Stimulated activated CD4-positive, alpha-beta T cell treated with anti-CD3 and anti-CD28 coated beads, Interleukin-4, amount 100 ng/mL, for 48 hours (primary cell): ENCODE measurements at regions not wholly inside any gene's neighbourhood (a gene's known extent, or its start where the extent isn't known, plus 50 kb on each side); places are given as distances from the start of the nearest gene placed in this dataset.

Experiments
- DNase-seq, 2 donors: peaks; one replicate each; pipeline ENCODE4 v3.0.0-alpha.2; 2020; ENCODE audit warnings: low read depth in 2 of 2

- no peak for DNase-seq
These were observed 114.3 kb upstream of the ZNF438 start for GRCh38 chr10:31145986-31146385.

DNA sequence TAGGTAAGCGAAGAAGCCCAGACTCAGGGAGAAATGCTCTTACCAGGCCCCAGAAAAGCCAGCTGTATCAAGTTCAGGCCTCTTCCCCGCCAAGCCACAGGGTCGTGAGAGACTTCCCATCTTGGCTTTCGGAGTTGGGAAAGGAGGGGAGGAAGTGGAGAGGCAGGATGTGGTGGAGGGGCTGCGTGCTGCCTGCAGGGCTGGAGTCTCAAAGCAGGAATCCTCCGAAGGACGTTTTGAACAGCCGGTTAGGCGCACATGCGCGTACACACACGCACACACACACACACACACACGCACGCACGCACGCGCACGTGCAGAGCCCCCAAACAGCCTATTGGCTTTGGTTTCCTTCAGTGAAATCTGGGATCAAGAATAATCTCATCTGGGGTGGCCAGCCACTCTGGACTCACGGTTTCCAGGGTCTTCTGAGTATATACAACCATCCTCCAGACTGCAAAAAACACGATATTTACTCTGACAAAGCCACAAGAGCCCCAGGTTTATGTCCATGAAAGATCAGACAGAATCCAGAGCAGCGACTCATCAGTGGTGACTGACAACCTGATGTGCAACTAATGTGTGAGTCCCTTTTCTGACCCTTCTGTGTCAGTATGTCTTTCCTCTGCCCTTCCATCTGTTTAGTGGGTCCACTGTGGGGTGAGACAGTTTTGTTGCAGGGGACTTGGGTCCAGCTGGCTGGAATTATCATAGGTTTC is 115.0 kb upstream of the ZNF438 start:
- DNase-seq: no peak

- no peak for DNase-seq
These were observed 115.5 kb upstream of the ZNF438 start for GRCh38 chr10:31147210-31147608.

DNA sequence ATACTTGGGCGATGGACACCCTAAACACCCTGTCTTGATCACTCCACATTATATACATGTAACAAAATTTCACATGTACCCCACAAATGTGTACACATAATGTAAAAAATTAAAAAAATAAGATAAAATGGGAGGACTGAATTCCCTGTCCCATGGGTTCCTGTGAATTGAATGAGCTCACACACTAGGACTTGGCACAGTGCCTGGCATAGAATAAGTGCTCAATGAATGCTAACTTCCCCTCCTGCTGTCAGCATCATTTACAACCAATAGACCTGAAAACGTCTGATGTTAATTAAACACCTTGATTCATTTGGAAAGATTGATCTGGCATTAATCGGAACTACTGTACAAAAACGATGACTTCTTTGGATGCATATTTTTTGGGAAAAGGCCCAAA is 117.3 kb upstream of the ZNF438 start:
- DNase-seq: no peak

DNA sequence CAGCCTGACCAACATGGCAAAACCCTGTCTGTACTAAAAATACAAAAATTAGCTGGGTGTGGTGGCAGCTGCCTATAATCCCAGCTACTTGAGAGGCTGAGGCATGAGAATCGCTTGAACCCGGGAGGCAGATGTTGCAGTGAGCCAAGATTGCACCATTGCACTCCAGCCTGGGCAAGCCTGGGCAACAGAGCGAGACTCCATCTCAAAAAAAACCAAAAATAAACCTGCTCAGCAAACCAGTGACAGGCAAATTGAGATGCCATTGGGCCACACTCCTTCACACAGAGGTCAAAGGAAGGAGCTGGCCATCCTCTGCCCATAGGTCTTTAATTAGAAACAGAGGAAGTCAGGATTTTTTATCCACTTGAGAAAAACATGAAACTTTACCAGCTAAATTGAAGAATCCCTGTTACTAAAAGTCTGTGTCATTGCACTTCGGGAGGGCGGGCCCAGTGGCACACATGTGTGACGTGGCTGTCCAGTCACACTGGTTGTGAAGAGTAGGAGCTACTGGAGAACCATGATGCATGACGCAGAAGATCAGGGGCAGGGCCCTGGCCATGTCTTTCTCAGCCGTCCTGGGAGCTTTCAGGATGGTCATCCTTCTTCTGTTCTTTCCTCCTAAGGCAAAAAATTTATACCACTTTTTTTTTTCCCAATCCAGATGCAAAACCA is 118.3 kb upstream of the ZNF438 start:
- no peak for DNase-seq

DNA sequence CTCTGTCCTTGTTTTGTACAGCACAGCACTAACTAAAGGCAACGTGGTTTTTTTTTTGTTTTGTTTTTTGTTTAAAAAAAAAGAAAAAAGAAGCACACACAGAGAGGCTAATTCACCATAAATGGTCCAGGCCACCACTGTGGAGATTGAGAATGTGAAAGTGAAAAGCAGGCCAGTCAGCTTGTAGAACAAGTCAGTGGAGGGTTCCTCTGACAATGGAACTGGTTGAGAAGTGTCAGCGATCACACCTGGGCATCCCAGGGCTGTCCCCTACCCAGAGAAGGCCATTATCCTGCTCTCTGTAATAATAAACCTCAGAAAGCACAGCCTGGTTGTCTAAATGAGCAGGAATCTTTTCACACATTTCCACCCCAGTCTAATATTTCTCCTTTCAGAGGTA is 119.6 kb upstream of the ZNF438 start:
- no peak for DNase-seq

- DNase-seq: no peak
These were observed 120.9 kb upstream of the ZNF438 start for GRCh38 chr10:31152421-31153135.

GRCh38 chr10:31153161-31153560 is 121.5 kb upstream of the ZNF438 start:
- DNase-seq: no peak

GRCh38 chr10:31153692-31154091 is 122.0 kb upstream of the ZNF438 start:
- DNase-seq: no peak

GRCh38 chr10:31154996-31155395 is 123.3 kb upstream of the ZNF438 start:
- DNase-seq: no peak

- no peak for DNase-seq
These were observed 125.7 kb upstream of the ZNF438 start for GRCh38 chr10:31157123-31158010.

GRCh38 chr10:31158011-31158658 is 126.5 kb upstream of the ZNF438 start:
- no peak for DNase-seq

GRCh38 chr10:31166606-31167005 is 134.9 kb upstream of the ZNF438 start:
- DNase-seq: no peak

DNA sequence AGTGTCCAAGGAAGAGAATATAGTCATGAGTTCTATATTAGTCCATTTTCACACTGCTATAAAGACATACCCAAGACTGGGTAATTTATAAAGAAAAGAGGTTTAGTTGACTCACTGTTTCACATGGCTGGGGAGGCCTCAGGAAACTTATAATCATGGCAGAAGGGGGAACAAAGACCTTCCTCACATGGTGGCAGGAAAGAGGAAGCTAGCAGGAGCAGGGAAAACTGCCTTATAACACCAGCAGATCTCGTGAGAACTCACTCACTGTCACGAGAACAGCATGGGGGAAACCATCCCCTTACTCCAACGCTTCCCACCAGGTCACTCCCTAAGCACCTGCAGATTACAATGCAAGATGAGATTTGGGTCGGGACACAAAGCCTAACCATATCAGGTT is 139.0 kb upstream of the ZNF438 start:
- no peak for DNase-seq

DNA sequence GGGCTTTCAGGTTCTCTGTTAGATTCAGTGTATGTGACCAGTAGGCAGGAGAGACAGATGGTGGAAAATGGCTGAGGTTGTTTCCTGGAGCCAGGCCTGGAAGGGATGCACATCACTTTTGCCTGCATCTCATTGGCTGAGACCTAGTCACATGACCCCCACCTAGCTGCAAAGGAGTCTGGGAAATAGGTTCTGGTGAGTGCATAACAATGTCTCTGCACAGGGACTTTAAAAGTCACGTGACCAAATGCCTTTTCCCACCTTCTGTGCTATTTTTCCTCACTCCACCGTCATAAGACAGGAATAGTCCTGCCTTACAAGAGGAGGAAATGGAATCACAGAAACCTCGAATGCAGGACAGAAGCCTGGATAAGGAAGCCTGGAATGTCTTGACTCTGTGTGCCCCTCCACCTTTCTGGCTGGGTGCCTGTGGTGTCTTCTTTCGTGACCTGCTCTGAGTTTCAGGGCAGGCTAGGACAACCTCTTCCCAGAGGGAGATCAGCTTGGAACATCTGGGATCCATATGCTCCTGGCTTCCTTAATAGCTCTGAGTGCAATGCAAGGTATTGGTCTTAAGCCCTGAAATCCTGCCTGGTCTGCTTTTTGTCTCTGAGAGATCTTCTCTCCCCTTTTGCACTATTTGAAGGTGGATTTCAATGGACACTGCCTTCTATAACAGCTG is 139.9 kb upstream of the ZNF438 start:
- DNase-seq: no peak

DNA sequence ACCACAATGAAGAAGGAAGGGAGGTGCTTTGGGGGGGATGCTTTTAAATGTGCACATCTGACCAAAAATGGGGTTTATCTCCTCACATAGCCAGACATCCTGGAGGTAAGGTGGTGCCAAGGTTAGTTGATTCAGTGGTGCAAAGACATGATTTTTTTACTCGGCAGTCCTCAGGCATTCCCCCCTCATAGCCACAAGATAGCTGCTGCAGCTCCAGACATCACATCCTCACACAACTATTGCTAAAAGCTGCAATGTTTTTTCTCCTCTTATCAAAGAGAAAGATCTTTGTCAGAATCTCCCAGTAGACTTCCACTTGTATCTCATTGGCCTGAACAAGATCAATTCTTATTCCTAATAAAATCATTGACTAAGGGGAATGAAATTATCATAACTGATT is 141.3 kb upstream of the ZNF438 start:
- no peak for DNase-seq

- DNase-seq: no peak
These were observed 142.1 kb upstream of the ZNF438 start for GRCh38 chr10:31173752-31174151.

GRCh38 chr10:31179091-31179680 is 139.8 kb upstream of the ZEB1 start:
- no peak for DNase-seq

- DNase-seq: no peak
These were observed 132.6 kb upstream of the ZEB1 start for GRCh38 chr10:31186225-31187000.

- DNase-seq: no peak
These were observed 131.8 kb upstream of the ZEB1 start for GRCh38 chr10:31187182-31187581.
